ENCODE measurements at regions not wholly inside any gene's neighbourhood (a gene's known extent, or its start where the extent isn't known, plus 50 kb on each side); places are given as distances from the start of the nearest gene placed in this dataset.
"Not testable (repeated sequence)": the region's sequence is repeated elsewhere in the genome, so short reads cannot be mapped to it uniquely, and the experiment has no call there.

- TF ChIP-seq CTCF (IDR thresholded peaks at IDR 0.05): no peak
- intact Hi-C loops (cut with micrococcal nuclease): no loop called here
- Mint-ChIP-seq H3K27me3 (no peaks in the 10 kb centered on the region), H3K36me3 (ENCODE audit: low read depth) (no peaks in the 10 kb centered on the region), H3K9me3 (no peaks in the 10 kb centered on the region), H3K4me3 (no peak overlapping the region), H3K4me1 (no peaks in the 10 kb centered on the region), H3K27ac (no peak overlapping the region)
- DNase-seq: no peak
- ATAC-seq (ENCODE audit: low read depth): no peak
- ChIA-PET POLR2A (no interaction called here), CTCF (no interaction called here)
These were observed 97.2 kb downstream of the KDR start for GRCh38 chr4:55028196-55028595.

- no peaks in the 10 kb centered on the region for H3K36me3 Mint-ChIP-seq (ENCODE audit: low read depth)
- ChIA-PET POLR2A (no interaction called here), CTCF (no interaction called here)
- DNase-seq: no peak
- H3K27ac Mint-ChIP-seq: no peak overlapping the region
- H3K27me3 Mint-ChIP-seq: no peaks in the 10 kb centered on the region
- H3K9me3 Mint-ChIP-seq: no peaks in the 10 kb centered on the region
- intact Hi-C loops (cut with micrococcal nuclease): no loop called here
- no peak for TF ChIP-seq CTCF (IDR thresholded peaks at IDR 0.05)
- H3K4me3 Mint-ChIP-seq: no peak overlapping the region
- ATAC-seq (ENCODE audit: low read depth): no peak
- no peaks in the 10 kb centered on the region for H3K4me1 Mint-ChIP-seq
These were observed 97.8 kb downstream of the KDR start for GRCh38 chr4:55027596-55027995.

- H3K27me3 Mint-ChIP-seq; H3K4me3 Mint-ChIP-seq; H3K27ac Mint-ChIP-seq; H3K9me3 Mint-ChIP-seq; DNase-seq; H3K4me1 Mint-ChIP-seq; POLR2A ChIA-PET; H3K36me3 Mint-ChIP-seq (ENCODE audit: low read depth); CTCF ChIA-PET; ATAC-seq (ENCODE audit: low read depth); intact Hi-C loops (cut with micrococcal nuclease): not testable (repeated sequence)
These were observed 99.9 kb downstream of the KDR start for GRCh38 chr4:55025456-55025855.

GRCh38 chr4:55023030-55023429 is 102.4 kb downstream of the KDR start:
- no peak overlapping the region for H3K4me3 Mint-ChIP-seq
- intact Hi-C loops (cut with micrococcal nuclease): no loop called here
- no peak for TF ChIP-seq CTCF (IDR thresholded peaks at IDR 0.05)
- POLR2A ChIA-PET: no interaction called here
- H3K27ac Mint-ChIP-seq: no peak overlapping the region
- no peaks in the 10 kb centered on the region for H3K4me1 Mint-ChIP-seq
- DNase-seq: no peak
- no peak for ATAC-seq (ENCODE audit: low read depth)
- H3K27me3 Mint-ChIP-seq: no peaks in the 10 kb centered on the region
- H3K9me3 Mint-ChIP-seq: no peaks in the 10 kb centered on the region
- H3K36me3 Mint-ChIP-seq (ENCODE audit: low read depth): no peaks in the 10 kb centered on the region
- CTCF ChIA-PET: no interaction called here

GRCh38 chr4:55021214-55021613 is 104.2 kb downstream of the KDR start:
- Mint-ChIP-seq H3K9me3 (no peaks in the 10 kb centered on the region), H3K36me3 (ENCODE audit: low read depth) (no peaks in the 10 kb centered on the region), H3K4me1 (no peaks in the 10 kb centered on the region), H3K27ac (no peak overlapping the region), H3K27me3 (no peaks in the 10 kb centered on the region), H3K4me3 (no peak overlapping the region)
- CTCF ChIA-PET: no interaction called here
- POLR2A ChIA-PET: no interaction called here
- ATAC-seq (ENCODE audit: low read depth): no peak
- TF ChIP-seq CTCF (IDR thresholded peaks at IDR 0.05): no peak
- intact Hi-C loops (cut with micrococcal nuclease): no loop called here
- no peak for DNase-seq

- no peak overlapping the region for H3K4me3 Mint-ChIP-seq
- DNase-seq (no peak), ATAC-seq (ENCODE audit: low read depth) (no peak)
- H3K4me1 Mint-ChIP-seq: no peaks in the 10 kb centered on the region
- no peaks in the 10 kb centered on the region for H3K36me3 Mint-ChIP-seq (ENCODE audit: low read depth)
- H3K27me3 Mint-ChIP-seq: no peaks in the 10 kb centered on the region
- CTCF ChIA-PET: no interaction called here
- TF ChIP-seq CTCF (IDR thresholded peaks at IDR 0.05): no peak
- intact Hi-C loops (cut with micrococcal nuclease): no loop called here
- POLR2A ChIA-PET: no interaction called here
- H3K27ac Mint-ChIP-seq: no peak overlapping the region
- no peaks in the 10 kb centered on the region for H3K9me3 Mint-ChIP-seq
These were observed 105.3 kb downstream of the KDR start for GRCh38 chr4:55020131-55020530.

Data from activated B cell treated with CpG ODN at 0.5 μM for 24 hours (primary cell).